Fibroblast of lung (primary cell): ENCODE measurements at regions not wholly inside any gene's neighbourhood (a gene's known extent, or its start where the extent isn't known, plus 50 kb on each side); places are given as distances from the start of the nearest gene placed in this dataset.

Experiments used
- DNase-seq, 2 donors: peaks; one replicate each; pipeline versions ENCODE4 v3.0.0 to v3.0.0-alpha.2; 2010; ENCODE audit warnings: low read depth in 2 of 2
- H2AFZ ChIP-seq: 2 replicates; pipeline ENCODE4 v1.5.1; 2012; ENCODE audit warnings: low read length, control low read depth, inconsistent platforms
- H3K27ac ChIP-seq: 2 replicates; pipeline ENCODE4 v1.5.1; 2011; ENCODE audit warnings: low read length, control low read depth; ENCODE audit not compliant: insufficient read depth
- H3K27me3 ChIP-seq: 2 replicates; pipeline ENCODE4 v1.5.1; 2011; ENCODE audit warnings: mild to moderate bottlenecking, low read length; ENCODE audit not compliant: control insufficient read depth, insufficient read depth
- H3K36me3 ChIP-seq: 2 replicates; pipeline ENCODE4 v1.5.1; 2011; ENCODE audit warnings: low read length; ENCODE audit not compliant: control insufficient read depth, insufficient read depth
- H3K4me1 ChIP-seq: 2 replicates; pipeline ENCODE4 v1.5.1; 2011; ENCODE audit warnings: low read length; ENCODE audit not compliant: control insufficient read depth, insufficient read depth; ENCODE audit errors: extremely low read depth
- H3K4me2 ChIP-seq: 2 replicates; pipeline ENCODE4 v1.5.1; 2011; ENCODE audit warnings: low read length, control low read depth; ENCODE audit not compliant: insufficient read depth; ENCODE audit errors: extremely low read depth
- H3K4me3 ChIP-seq, 4 experiments: fragments of 200-600 bp in 1 of 4; sonication (generic) in 1 of 4; replicated peaks in 1 of 4; 2 replicates each; pipeline ENCODE4 v1.5.1; 2011 to 2016; ENCODE audit warnings: low read length in 4 of 4, low read depth in 3 of 4, mild to moderate bottlenecking in 3 of 4, control low read depth in 2 of 4, inconsistent platforms in 1 of 4, mixed read lengths in 1 of 4; ENCODE audit not compliant: insufficient read depth in 1 of 4; ENCODE audit errors: control extremely low read depth in 1 of 4
- H3K79me2 ChIP-seq: 2 replicates; pipeline ENCODE4 v1.5.1; 2012; ENCODE audit warnings: mild to moderate bottlenecking, low read length, inconsistent platforms; ENCODE audit not compliant: control insufficient read depth, insufficient read depth
- H3K9ac ChIP-seq: 2 replicates; pipeline ENCODE4 v1.5.1; 2011; ENCODE audit warnings: mild to moderate bottlenecking, low read length, control low read depth; ENCODE audit not compliant: insufficient read depth
- H3K9me3 ChIP-seq: 2 replicates; pipeline ENCODE4 v1.5.1; 2012; ENCODE audit warnings: low read depth, low read length; ENCODE audit not compliant: control insufficient read depth, insufficient read depth
- H4K20me1 ChIP-seq: 2 replicates; pipeline ENCODE4 v1.5.1; 2011; ENCODE audit warnings: low read length; ENCODE audit not compliant: control insufficient read depth, insufficient read depth; ENCODE audit errors: extremely low read depth
- EZH2 ChIP-seq: IDR thresholded peaks from 2 replicates; pipeline ENCODE4 v1.5.1; 2012; ENCODE audit warnings: low read length, control low read depth, mild to moderate bottlenecking; ENCODE audit errors: missing control alignments
- TF ChIP-seq, protein P1 (sequence below), 2 donors: IDR thresholded peaks in 1 of 2; conservative IDR thresholded peaks in 1 of 2; 1 replicate in 1 of 2; 2 replicates in 1 of 2; pipeline ENCODE4 v1.5.1; 2011 to 2012; ENCODE audit warnings: low read length in 2 of 2, control low read depth in 1 of 2, inconsistent platforms in 1 of 2, low read depth in 1 of 2, mild to moderate bottlenecking in 1 of 2

DNA sequence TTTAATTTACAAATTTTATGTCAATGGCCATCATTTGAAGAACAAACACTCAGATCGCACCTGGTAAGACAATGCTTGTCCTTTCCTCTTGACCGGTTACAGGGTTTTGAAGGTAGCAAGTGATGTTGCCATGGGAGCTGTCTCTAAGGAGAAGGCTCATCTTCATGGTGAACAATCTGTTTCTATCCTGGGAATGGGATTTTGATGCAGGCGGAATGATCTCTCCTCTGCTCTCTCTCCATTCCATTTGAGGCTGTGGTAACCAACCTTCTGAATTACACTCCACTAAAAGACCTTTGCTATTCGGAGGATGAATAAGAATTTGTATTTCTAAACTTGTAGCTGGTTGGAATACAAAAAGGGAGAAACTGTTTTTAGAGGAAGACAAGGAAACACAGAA, 57.9 kb upstream of the SLC5A9 start:
- H4K20me1 ChIP-seq: no peaks in the 10 kb centered on the region
- H3K36me3 ChIP-seq: no peaks in the 10 kb centered on the region
- no peak overlapping the region for H3K4me2 ChIP-seq
- no peaks in the 10 kb centered on the region for H3K79me2 ChIP-seq
- no peak for DNase-seq
- no peak overlapping the region for H3K4me3 ChIP-seq
- H2AFZ ChIP-seq: no peak overlapping the region
- no peaks in the 10 kb centered on the region for H3K9me3 ChIP-seq
- no peak overlapping the region for H3K27ac ChIP-seq
- TF ChIP-seq, protein P1, sequence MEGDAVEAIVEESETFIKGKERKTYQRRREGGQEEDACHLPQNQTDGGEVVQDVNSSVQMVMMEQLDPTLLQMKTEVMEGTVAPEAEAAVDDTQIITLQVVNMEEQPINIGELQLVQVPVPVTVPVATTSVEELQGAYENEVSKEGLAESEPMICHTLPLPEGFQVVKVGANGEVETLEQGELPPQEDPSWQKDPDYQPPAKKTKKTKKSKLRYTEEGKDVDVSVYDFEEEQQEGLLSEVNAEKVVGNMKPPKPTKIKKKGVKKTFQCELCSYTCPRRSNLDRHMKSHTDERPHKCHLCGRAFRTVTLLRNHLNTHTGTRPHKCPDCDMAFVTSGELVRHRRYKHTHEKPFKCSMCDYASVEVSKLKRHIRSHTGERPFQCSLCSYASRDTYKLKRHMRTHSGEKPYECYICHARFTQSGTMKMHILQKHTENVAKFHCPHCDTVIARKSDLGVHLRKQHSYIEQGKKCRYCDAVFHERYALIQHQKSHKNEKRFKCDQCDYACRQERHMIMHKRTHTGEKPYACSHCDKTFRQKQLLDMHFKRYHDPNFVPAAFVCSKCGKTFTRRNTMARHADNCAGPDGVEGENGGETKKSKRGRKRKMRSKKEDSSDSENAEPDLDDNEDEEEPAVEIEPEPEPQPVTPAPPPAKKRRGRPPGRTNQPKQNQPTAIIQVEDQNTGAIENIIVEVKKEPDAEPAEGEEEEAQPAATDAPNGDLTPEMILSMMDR (conservative IDR thresholded peaks at IDR 0.05 in 1 of 2, IDR thresholded peaks at IDR 0.05 in 1 of 2; ENCODE audit: low read depth in 1 of 2, low read length in 2 of 2): no peak
- TF ChIP-seq EZH2: no peak
- H3K27me3 ChIP-seq: no peaks in the 10 kb centered on the region
- no peak overlapping the region for H3K9ac ChIP-seq
- H3K4me1 ChIP-seq: no peaks in the 10 kb centered on the region

DNA sequence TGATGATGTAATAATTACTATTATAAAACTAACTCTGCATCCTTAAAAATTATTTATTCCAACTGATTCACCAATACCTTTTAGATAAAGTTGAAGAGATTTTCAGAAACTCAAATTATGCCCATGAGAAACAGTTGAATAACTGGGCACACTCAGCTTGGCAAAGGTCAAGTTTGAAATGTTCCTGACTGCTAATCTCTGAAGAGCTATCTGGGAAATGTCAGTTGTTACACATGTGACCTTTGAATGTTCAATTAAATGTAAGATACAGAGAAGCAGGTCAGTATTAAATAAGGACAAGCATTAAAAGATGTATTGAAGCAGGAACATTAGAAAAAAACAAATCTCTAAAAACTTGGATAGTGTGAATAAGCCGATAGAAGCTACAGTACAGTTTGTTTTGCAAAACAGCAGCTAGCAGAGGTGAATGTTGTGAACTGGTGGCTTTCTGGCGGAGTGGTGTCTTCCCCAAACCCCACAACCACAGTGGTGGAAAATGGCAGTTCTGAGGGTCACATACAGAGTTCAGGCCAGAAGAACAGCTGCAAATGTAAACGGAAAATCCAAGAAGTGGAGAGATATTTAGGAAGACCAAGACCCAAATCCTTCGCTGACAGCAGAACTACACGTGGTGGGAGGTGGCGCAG, 61.9 kb upstream of the SLC5A9 start:
- Histone ChIP-seq H3K4me2 (no peak overlapping the region), H3K27ac (no peak overlapping the region), H3K79me2 (no peaks in the 10 kb centered on the region), H4K20me1 (no peaks in the 10 kb centered on the region), H3K9me3 (no peaks in the 10 kb centered on the region), H3K4me1 (no peaks in the 10 kb centered on the region), H3K4me3 (no peak overlapping the region), H3K9ac (no peak overlapping the region), H2AFZ (no peak overlapping the region), H3K36me3 (no peaks in the 10 kb centered on the region), H3K27me3 (no peaks in the 10 kb centered on the region)
- TF ChIP-seq, protein P1 (conservative IDR thresholded peaks at IDR 0.05 in 1 of 2, IDR thresholded peaks at IDR 0.05 in 1 of 2; ENCODE audit: low read depth in 1 of 2, low read length in 2 of 2): no peak
- TF ChIP-seq EZH2: no peak
- DNase-seq: no peak

GRCh38 chr1:48139275-48139674, 83.2 kb upstream of the SLC5A9 start:
- no peaks in the 10 kb centered on the region for H3K27me3 ChIP-seq
- H4K20me1 ChIP-seq: no peaks in the 10 kb centered on the region
- H3K9me3 ChIP-seq: no peaks in the 10 kb centered on the region
- H3K79me2 ChIP-seq: no peaks in the 10 kb centered on the region
- no peaks in the 10 kb centered on the region for H3K4me1 ChIP-seq
- no peak overlapping the region for H3K9ac ChIP-seq
- no peak for DNase-seq
- H2AFZ ChIP-seq: no peak overlapping the region
- no peak overlapping the region for H3K4me2 ChIP-seq
- H3K36me3 ChIP-seq: no peaks in the 10 kb centered on the region
- no peak overlapping the region for H3K27ac ChIP-seq
- TF ChIP-seq EZH2: no peak
- TF ChIP-seq, protein P1 (conservative IDR thresholded peaks at IDR 0.05 in 1 of 2, IDR thresholded peaks at IDR 0.05 in 1 of 2; ENCODE audit: low read depth in 1 of 2, low read length in 2 of 2): no peak
- no peak overlapping the region for H3K4me3 ChIP-seq
